Thyroid gland (tissue), 4 donors: ENCODE measurements at regions not wholly inside any gene's neighbourhood (a gene's known extent, or its start where the extent isn't known, plus 50 kb on each side); places are given as distances from the start of the nearest gene placed in this dataset.

Experiments
- DNase-seq, 2 donors: peaks; one replicate each; pipeline ENCODE4 v3.0.0-alpha.2; 2019
- H3K27ac ChIP-seq, 3 donors: fragments of 200-600 bp; sonication (generic); 1 replicate in 2 of 3; 2 replicates in 1 of 3; pipeline ENCODE4 v1.5.1; 2016 to 2019; ENCODE audit warnings: mild to moderate bottlenecking in 1 of 3, moderate library complexity in 1 of 3
- H3K27me3 ChIP-seq: fragments of 200-600 bp; sonication (generic); one replicate; pipeline ENCODE4 v1.5.1; 2019
- H3K36me3 ChIP-seq, 2 donors: fragments of 200-600 bp; sonication (generic); one replicate each; pipeline ENCODE4 v1.5.1; 2016 to 2019
- H3K4me1 ChIP-seq, 2 donors: fragments of 200-600 bp; sonication (generic); one replicate each; pipeline ENCODE4 v1.5.1; 2017 to 2019
- H3K4me3 ChIP-seq, 3 donors: fragments of 200-600 bp; sonication (generic); replicated peaks in 1 of 3; 1 replicate in 2 of 3; 2 replicates in 1 of 3; pipeline ENCODE4 v1.5.1; 2016; ENCODE audit warnings: mild to moderate bottlenecking in 1 of 3
- H3K9me3 ChIP-seq: fragments of 200-600 bp; sonication (generic); one replicate; pipeline ENCODE4 v1.5.1; 2017
- POLR2A ChIP-seq, 2 donors: fragments of 450-650 bp; IDR thresholded peaks; one replicate each; pipeline ENCODE4 v1.6.1; 2017; ENCODE audit warnings: antibody characterized with exemption in 2 of 2, mild to moderate bottlenecking in 2 of 2, moderate library complexity in 1 of 2
- WGBS, 2 donors: methylation state at CpG; one replicate each; pipeline ENCODE4 v1.1.5; 2017; 5-methylcytosine and 5-hydroxymethylcytosine counted together
- intact Hi-C: fragments of 100-400 bp; cut with DNase I; formaldehyde crosslinking; loops from one replicate; pipeline ENCODE4 v1.15.1; 2023
- TF ChIP-seq, protein P1 (sequence below), 6 experiments: fragments of 200-600 bp in 3 of 6; fragments of 450-650 bp in 3 of 6; sonication (generic) in 3 of 6; IDR thresholded peaks; one replicate each; pipeline ENCODE4 v1.5.1; 2016 to 2019; ENCODE audit warnings: antibody characterized with exemption in 6 of 6, mild to moderate bottlenecking in 2 of 6, inconsistent platforms in 1 of 6, moderate library complexity in 1 of 6

- Histone ChIP-seq H3K27ac (no peak overlapping the region), H3K36me3 (no peaks in the 10 kb centered on the region), H3K4me3 (no peak overlapping the region), H3K4me1 (no peaks in the 10 kb centered on the region), H3K27me3 (no peaks in the 10 kb centered on the region), H3K9me3 (no peaks in the 10 kb centered on the region)
- TF ChIP-seq POLR2A (IDR thresholded peaks at IDR 0.05), result no peak
- TF ChIP-seq, protein P1, sequence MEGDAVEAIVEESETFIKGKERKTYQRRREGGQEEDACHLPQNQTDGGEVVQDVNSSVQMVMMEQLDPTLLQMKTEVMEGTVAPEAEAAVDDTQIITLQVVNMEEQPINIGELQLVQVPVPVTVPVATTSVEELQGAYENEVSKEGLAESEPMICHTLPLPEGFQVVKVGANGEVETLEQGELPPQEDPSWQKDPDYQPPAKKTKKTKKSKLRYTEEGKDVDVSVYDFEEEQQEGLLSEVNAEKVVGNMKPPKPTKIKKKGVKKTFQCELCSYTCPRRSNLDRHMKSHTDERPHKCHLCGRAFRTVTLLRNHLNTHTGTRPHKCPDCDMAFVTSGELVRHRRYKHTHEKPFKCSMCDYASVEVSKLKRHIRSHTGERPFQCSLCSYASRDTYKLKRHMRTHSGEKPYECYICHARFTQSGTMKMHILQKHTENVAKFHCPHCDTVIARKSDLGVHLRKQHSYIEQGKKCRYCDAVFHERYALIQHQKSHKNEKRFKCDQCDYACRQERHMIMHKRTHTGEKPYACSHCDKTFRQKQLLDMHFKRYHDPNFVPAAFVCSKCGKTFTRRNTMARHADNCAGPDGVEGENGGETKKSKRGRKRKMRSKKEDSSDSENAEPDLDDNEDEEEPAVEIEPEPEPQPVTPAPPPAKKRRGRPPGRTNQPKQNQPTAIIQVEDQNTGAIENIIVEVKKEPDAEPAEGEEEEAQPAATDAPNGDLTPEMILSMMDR (IDR thresholded peaks at IDR 0.05), result no peak
- intact Hi-C loops, result no loop called here
- DNase-seq, result no peak
These were observed 225.0 kb upstream of the PRMT6 start for GRCh38 chr1:106831511-106831910.

GRCh38 chr1:106836708-106837107 is 219.8 kb upstream of the PRMT6 start:
- intact Hi-C loops, result no loop called here
- WGBS, 2 donors, result 73% methylated on average over 2 of the region's 2 CpGs

DNA sequence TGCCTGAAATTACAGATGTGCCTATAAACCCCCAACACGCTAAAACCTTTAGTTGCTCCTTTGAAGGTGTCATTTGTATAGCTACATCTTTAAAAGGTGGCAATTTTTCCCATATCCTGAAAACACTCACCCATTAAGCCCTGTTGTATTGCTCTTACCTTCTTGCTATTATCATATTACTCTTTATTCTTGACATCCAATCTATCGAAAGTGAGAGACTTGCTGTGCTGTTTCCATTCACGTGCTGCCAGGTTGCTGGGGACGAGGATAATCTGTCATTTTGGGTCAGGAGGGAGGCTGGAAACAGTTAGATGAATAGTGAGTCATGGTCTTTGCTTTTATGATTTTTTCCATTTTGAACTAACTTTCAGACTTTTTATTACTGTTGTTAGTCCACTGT is 213.0 kb upstream of the PRMT6 start:
- Histone ChIP-seq H3K27me3 (no peaks in the 10 kb centered on the region), H3K4me3 (no peak overlapping the region), H3K36me3 (no peaks in the 10 kb centered on the region), H3K9me3 (no peaks in the 10 kb centered on the region), H3K27ac (no peak overlapping the region), H3K4me1 (no peaks in the 10 kb centered on the region)
- TF ChIP-seq POLR2A (IDR thresholded peaks at IDR 0.05), result no peak
- TF ChIP-seq, protein P1 (IDR thresholded peaks at IDR 0.05), result no peak
- 54% methylated on average over 4 of the region's 4 CpGs for WGBS, 2 donors
- intact Hi-C loops, result no loop called here
- no peak for DNase-seq

More at GRCh38 chr1:106836708-106837107, 219.8 kb upstream of the PRMT6 start:
- no peak overlapping the region for H3K4me3 ChIP-seq
- no peaks in the 10 kb centered on the region for H3K9me3 ChIP-seq
- TF ChIP-seq, protein P1 (IDR thresholded peaks at IDR 0.05), result no peak
- DNase-seq, result no peak
- H3K27ac ChIP-seq, result no peak overlapping the region
- no peaks in the 10 kb centered on the region for H3K36me3 ChIP-seq
- H3K4me1 ChIP-seq, result no peaks in the 10 kb centered on the region
- H3K27me3 ChIP-seq, result no peaks in the 10 kb centered on the region

DNA sequence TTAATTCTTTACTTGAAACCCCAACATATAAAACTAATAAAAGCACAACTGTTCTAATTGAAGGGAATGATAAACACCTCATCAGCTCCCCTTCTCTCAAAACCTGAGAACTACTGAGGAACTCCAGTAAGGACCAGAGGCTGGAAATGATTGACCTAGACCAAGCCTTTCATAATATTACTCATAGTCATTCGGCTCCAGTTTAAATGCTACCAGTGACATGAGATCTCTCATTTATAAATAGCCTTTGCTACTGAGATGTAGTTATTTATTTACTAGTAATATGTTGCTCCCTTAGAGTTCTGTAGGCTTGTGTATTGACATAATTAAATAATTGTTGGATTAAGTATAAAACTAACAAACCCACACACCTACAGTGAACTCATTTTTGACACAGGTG is 209.8 kb upstream of the PRMT6 start:
- intact Hi-C loops, result no loop called here
- Histone ChIP-seq H3K27ac (no peak overlapping the region), H3K36me3 (no peaks in the 10 kb centered on the region), H3K9me3 (no peaks in the 10 kb centered on the region), H3K27me3 (no peaks in the 10 kb centered on the region), H3K4me3 (no peak overlapping the region), H3K4me1 (no peaks in the 10 kb centered on the region)
- DNase-seq, result no peak
- WGBS, 2 donors, result 89 to 96% methylated on average over 1 of the region's 1 CpG
- TF ChIP-seq, protein P1 (IDR thresholded peaks at IDR 0.05), result no peak
- TF ChIP-seq POLR2A (IDR thresholded peaks at IDR 0.05), result no peak

GRCh38 chr1:106861110-106861509 is 195.4 kb upstream of the PRMT6 start:
- no peak for TF ChIP-seq POLR2A (IDR thresholded peaks at IDR 0.05)
- TF ChIP-seq, protein P1 (IDR thresholded peaks at IDR 0.05), result no peak
- no peak for DNase-seq
- Histone ChIP-seq H3K27ac (no peak overlapping the region), H3K4me1 (no peaks in the 10 kb centered on the region), H3K36me3 (no peaks in the 10 kb centered on the region), H3K9me3 (no peaks in the 10 kb centered on the region), H3K27me3 (no peaks in the 10 kb centered on the region), H3K4me3 (no peak overlapping the region)
- intact Hi-C loops, result no loop called here
